ENCODE measurements at regions not wholly inside any gene's neighbourhood (a gene's known extent, or its start where the extent isn't known, plus 50 kb on each side); places are given as distances from the start of the nearest gene placed in this dataset.

DNA sequence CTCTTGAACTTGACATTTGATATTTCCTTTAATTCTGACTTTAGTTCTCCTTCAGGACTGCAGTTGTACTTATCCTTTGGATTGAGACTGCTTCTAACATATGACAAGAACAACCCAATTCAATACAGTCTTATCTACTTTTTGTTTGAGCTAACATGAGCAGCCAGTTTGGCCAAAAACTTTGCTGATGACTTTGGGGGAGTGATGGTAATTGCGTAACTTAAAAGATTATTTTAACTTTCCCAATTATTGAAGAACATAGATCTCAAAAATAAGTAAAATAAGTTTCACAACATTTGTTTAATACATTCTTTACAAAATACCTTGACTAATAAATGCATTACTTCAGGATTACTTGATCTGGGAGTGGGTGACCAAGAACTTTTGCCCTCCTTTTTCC is 1311.1 kb upstream of the NRXN1 start:
- ChIA-PET POLR2A (no interaction called here), CTCF (no interaction called here)
- no peak overlapping the region for H3K27ac ChIP-seq (ENCODE audit: extremely low read depth, low read depth, low read length)
- no peaks in the 10 kb centered on the region for H3K9me3 ChIP-seq (ENCODE audit: control insufficient read depth, insufficient read depth, low read depth, low read length)
- no peak overlapping the region for H3K4me3 ChIP-seq (ENCODE audit: low read depth, low read length)
- H3K4me1 ChIP-seq (ENCODE audit: control insufficient read depth, insufficient read depth, low read length): no peaks in the 10 kb centered on the region
- H3K36me3 ChIP-seq (ENCODE audit: control insufficient read depth in 2 of 2, insufficient read depth in 1 of 2, low read length in 2 of 2): no peaks in the 10 kb centered on the region
- no peak for TF ChIP-seq ZBTB1 (tag by site-specific recombination; IDR thresholded peaks at IDR 0.05)
- TF ChIP-seq, protein P1, sequence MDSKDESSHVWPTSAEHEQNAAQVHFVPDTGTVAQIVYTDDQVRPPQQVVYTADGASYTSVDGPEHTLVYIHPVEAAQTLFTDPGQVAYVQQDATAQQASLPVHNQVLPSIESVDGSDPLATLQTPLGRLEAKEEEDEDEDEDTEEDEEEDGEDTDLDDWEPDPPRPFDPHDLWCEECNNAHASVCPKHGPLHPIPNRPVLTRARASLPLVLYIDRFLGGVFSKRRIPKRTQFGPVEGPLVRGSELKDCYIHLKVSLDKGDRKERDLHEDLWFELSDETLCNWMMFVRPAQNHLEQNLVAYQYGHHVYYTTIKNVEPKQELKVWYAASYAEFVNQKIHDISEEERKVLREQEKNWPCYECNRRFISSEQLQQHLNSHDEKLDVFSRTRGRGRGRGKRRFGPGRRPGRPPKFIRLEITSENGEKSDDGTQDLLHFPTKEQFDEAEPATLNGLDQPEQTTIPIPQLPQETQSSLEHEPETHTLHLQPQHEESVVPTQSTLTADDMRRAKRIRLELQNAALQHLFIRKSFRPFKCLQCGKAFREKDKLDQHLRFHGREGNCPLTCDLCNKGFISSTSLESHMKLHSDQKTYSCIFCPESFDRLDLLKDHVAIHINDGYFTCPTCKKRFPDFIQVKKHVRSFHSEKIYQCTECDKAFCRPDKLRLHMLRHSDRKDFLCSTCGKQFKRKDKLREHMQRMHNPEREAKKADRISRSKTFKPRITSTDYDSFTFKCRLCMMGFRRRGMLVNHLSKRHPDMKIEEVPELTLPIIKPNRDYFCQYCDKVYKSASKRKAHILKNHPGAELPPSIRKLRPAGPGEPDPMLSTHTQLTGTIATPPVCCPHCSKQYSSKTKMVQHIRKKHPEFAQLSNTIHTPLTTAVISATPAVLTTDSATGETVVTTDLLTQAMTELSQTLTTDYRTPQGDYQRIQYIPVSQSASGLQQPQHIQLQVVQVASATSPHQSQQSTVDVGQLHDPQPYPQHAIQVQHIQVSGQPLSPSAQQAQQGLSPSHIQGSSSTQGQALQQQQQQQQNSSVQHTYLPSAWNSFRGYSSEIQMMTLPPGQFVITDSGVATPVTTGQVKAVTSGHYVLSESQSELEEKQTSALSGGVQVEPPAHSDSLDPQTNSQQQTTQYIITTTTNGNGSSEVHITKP (tag by site-specific recombination; IDR thresholded peaks at IDR 0.05): no peak
- TF ChIP-seq ZNF423 (tag by site-specific recombination; IDR thresholded peaks at IDR 0.05): no peak
- no peak for TF ChIP-seq TRIM28 (IDR thresholded peaks at IDR 0.05; ENCODE audit: borderline replicate concordance, low read length)
- TF ChIP-seq HOXC10 (CRISPR knock-in tag; IDR thresholded peaks at IDR 0.05): no peak
- no peak for TF ChIP-seq ZNF510 (tag by site-specific recombination; IDR thresholded peaks at IDR 0.05; ENCODE audit: insufficient replicate concordance)

DNA sequence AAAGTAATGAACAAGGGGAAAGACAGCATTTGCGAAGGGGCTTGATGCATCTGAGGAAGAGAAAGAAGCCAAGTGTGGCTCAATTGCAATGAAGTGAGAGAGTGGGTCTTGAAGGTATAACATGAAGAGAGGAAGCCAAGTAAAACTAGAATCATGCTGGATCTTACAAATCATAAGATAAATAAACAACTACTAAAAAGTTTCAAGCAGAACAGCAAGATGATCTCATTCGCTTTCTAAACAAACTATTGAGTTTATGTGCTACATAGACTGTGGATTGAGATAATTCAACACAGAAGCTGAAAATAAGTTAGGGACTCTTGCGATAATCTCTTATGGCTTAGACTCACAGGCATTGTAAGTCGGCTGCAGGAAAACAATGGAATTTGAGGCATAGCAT is 1310.5 kb upstream of the NRXN1 start:
- Histone ChIP-seq H3K4me3 (ENCODE audit: low read depth, low read length) (no peak overlapping the region), H3K27ac (ENCODE audit: extremely low read depth, low read depth, low read length) (no peak overlapping the region), H3K36me3 (ENCODE audit: control insufficient read depth in 2 of 2, insufficient read depth in 1 of 2, low read length in 2 of 2) (no peaks in the 10 kb centered on the region), H3K4me1 (ENCODE audit: control insufficient read depth, insufficient read depth, low read length) (no peaks in the 10 kb centered on the region), H3K9me3 (ENCODE audit: control insufficient read depth, insufficient read depth, low read depth, low read length) (no peaks in the 10 kb centered on the region)
- ChIA-PET CTCF (no interaction called here), POLR2A (no interaction called here)
- TF ChIP-seq ZNF211 (tag by site-specific recombination; IDR thresholded peaks at IDR 0.05; ENCODE audit: low read depth): no peak

DNA sequence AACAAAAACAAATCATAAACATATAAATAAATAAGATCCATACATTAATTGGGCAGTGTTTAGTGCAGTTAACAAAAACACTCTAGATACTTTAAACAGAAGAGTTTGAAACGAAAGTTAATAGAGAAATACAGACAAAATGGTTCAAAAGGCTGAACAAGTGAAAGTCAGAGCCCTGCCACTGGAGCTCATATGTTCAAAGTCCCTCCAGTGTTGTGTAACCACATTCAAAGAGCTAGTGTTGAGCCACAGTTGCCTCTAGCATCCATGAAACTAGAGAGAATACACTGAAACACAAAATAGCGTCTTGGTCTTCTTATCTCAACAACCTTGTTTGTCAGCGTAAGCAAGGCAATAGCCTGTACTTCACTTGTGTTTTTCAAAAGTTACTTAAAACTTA is 1309.8 kb upstream of the NRXN1 start:
- Histone ChIP-seq H3K36me3 (ENCODE audit: control insufficient read depth in 2 of 2, insufficient read depth in 1 of 2, low read length in 2 of 2) (no peaks in the 10 kb centered on the region), H3K4me1 (ENCODE audit: control insufficient read depth, insufficient read depth, low read length) (no peaks in the 10 kb centered on the region), H3K9me3 (ENCODE audit: control insufficient read depth, insufficient read depth, low read depth, low read length) (no peaks in the 10 kb centered on the region), H3K4me3 (ENCODE audit: low read depth, low read length) (no peak overlapping the region), H3K27ac (ENCODE audit: extremely low read depth, low read depth, low read length) (no peak overlapping the region)
- no peak for TF ChIP-seq ZNF792 (tag by site-specific recombination; IDR thresholded peaks at IDR 0.05)
- no peak for TF ChIP-seq OSR2 (tag by site-specific recombination; IDR thresholded peaks at IDR 0.05)
- TF ChIP-seq, protein P2, sequence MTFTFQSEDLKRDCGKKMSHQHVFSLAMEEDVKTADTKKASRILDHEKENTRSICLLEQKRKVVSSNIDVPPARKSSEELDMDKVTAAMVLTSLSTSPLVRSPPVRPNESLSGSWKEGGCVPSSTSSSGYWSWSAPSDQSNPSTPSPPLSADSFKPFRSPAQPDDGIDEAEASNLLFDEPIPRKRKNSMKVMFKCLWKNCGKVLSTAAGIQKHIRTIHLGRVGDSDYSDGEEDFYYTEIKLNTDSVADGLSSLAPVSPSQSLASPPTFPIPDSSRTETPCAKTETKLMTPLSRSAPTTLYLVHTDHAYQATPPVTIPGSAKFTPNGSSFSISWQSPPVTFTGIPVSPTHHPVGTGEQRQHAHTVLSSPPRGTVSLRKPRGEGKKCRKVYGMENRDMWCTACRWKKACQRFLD (tag by site-specific recombination; IDR thresholded peaks at IDR 0.05): no peak
- no peak for TF ChIP-seq ZNF37A (tag by site-specific recombination; IDR thresholded peaks at IDR 0.05)
- TF ChIP-seq ZNF423 (tag by site-specific recombination; IDR thresholded peaks at IDR 0.05): no peak
- no peak for TF ChIP-seq MEIS1 (CRISPR knock-in tag; IDR thresholded peaks at IDR 0.05; ENCODE audit: borderline replicate concordance)
- TF ChIP-seq ZNF223 (tag by site-specific recombination; IDR thresholded peaks at IDR 0.05): no peak
- no peak for TF ChIP-seq MYNN (tag by site-specific recombination; IDR thresholded peaks at IDR 0.05; ENCODE audit: borderline replicate concordance)
- TF ChIP-seq ZNF155 (tag by site-specific recombination; IDR thresholded peaks at IDR 0.05): no peak
- TF ChIP-seq ZNF473 (tag by site-specific recombination; IDR thresholded peaks at IDR 0.05): no peak
- no peak for TF ChIP-seq ZNF302 (tag by site-specific recombination; IDR thresholded peaks at IDR 0.05; ENCODE audit: low read depth)
- CTCF ChIA-PET: no interaction called here
- POLR2A ChIA-PET: no interaction called here
